Parathyroid adenoma (tissue), 2 donors: ENCODE measurements at regions not wholly inside any gene's neighbourhood (a gene's known extent, or its start where the extent isn't known, plus 50 kb on each side); places are given as distances from the start of the nearest gene placed in this dataset.

Experiments
- H2AFZ ChIP-seq: fragments of 300-600 bp; sonication (generic); one replicate; pipeline ENCODE4 v1.7.0; 2017; ENCODE audit warnings: antibody characterized with exemption, mild to moderate bottlenecking
- H3K27ac ChIP-seq: fragments of 300-600 bp; sonication (generic); one replicate; pipeline ENCODE4 v1.7.0; 2017
- H3K27me3 ChIP-seq: fragments of 300-600 bp; sonication (generic); one replicate; pipeline ENCODE4 v1.7.0; 2017; ENCODE audit warnings: low read length; ENCODE audit not compliant: control insufficient read depth, insufficient read depth
- H3K36me3 ChIP-seq: fragments of 300-600 bp; sonication (generic); one replicate; pipeline ENCODE4 v1.7.0; 2017; ENCODE audit warnings: low read length; ENCODE audit not compliant: control insufficient read depth, insufficient read depth
- H3K4me1 ChIP-seq: fragments of 300-600 bp; sonication (generic); one replicate; pipeline ENCODE4 v1.7.0; 2017; ENCODE audit warnings: control low read depth
- H3K4me2 ChIP-seq: fragments of 300-600 bp; sonication (generic); one replicate; pipeline ENCODE4 v1.7.0; 2017; ENCODE audit warnings: low read length
- H3K4me3 ChIP-seq: fragments of 300-600 bp; sonication (generic); one replicate; pipeline ENCODE4 v1.7.0; 2017; ENCODE audit warnings: low read depth, low read length
- H3K79me2 ChIP-seq: fragments of 300-600 bp; sonication (generic); one replicate; pipeline ENCODE4 v1.7.0; 2017; ENCODE audit warnings: control low read depth
- H3K9ac ChIP-seq: fragments of 300-600 bp; sonication (generic); one replicate; pipeline ENCODE4 v1.7.0; 2017; ENCODE audit warnings: mild to moderate bottlenecking
- H3K9me3 ChIP-seq: fragments of 300-600 bp; sonication (generic); one replicate; pipeline ENCODE4 v1.7.0; 2017; ENCODE audit warnings: low read length; ENCODE audit not compliant: control insufficient read depth
- TF ChIP-seq, protein P1 (sequence below): fragments of 300-600 bp; sonication (generic); IDR thresholded peaks from one replicate; pipeline ENCODE4 v1.7.0; 2017; ENCODE audit warnings: antibody characterized with exemption, mild to moderate bottlenecking
- donor health status: primary hyperparathyroidism.

DNA sequence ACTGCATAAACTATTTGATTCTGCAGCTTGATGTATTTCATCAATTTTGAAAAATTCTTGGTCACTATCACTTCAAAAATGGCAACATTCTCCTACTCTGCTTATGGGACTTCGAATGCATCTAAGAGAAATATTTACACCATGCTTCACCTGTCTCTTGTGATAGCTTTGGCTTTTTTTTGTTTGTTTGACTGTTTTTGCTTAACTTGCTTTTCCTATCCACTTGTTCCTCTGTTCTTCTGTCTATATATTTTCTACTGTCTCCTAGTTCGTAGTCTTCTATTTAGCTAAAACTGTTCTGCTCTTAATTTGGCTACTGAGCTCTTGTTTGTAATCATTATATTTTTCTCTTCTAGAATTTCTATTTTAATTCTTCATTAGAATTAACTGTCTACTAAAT is 94.4 kb downstream of the INHBA start:
- Histone ChIP-seq H3K27ac (no peak overlapping the region), H3K79me2 (no peaks in the 10 kb centered on the region), H2AFZ (no peak overlapping the region), H3K9me3 (no peaks in the 10 kb centered on the region), H3K4me1 (no peaks in the 10 kb centered on the region), H3K4me2 (no peak overlapping the region), H3K27me3 (no peaks in the 10 kb centered on the region), H3K36me3 (no peaks in the 10 kb centered on the region), H3K9ac (no peak overlapping the region), H3K4me3 (no peak overlapping the region)
- TF ChIP-seq, protein P1, sequence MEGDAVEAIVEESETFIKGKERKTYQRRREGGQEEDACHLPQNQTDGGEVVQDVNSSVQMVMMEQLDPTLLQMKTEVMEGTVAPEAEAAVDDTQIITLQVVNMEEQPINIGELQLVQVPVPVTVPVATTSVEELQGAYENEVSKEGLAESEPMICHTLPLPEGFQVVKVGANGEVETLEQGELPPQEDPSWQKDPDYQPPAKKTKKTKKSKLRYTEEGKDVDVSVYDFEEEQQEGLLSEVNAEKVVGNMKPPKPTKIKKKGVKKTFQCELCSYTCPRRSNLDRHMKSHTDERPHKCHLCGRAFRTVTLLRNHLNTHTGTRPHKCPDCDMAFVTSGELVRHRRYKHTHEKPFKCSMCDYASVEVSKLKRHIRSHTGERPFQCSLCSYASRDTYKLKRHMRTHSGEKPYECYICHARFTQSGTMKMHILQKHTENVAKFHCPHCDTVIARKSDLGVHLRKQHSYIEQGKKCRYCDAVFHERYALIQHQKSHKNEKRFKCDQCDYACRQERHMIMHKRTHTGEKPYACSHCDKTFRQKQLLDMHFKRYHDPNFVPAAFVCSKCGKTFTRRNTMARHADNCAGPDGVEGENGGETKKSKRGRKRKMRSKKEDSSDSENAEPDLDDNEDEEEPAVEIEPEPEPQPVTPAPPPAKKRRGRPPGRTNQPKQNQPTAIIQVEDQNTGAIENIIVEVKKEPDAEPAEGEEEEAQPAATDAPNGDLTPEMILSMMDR: no peak

GRCh38 chr7:41603985-41604384 is 98.9 kb downstream of the INHBA start:
- no peak overlapping the region for H2AFZ ChIP-seq
- no peak overlapping the region for H3K27ac ChIP-seq
- TF ChIP-seq, protein P1: no peak

GRCh38 chr7:41599760-41600159 is 103.1 kb downstream of the INHBA start:
- H3K79me2 ChIP-seq: no peaks in the 10 kb centered on the region
- H3K36me3 ChIP-seq: no peaks in the 10 kb centered on the region
- H3K9me3 ChIP-seq: no peaks in the 10 kb centered on the region
- no peaks in the 10 kb centered on the region for H3K4me1 ChIP-seq
- H3K4me2 ChIP-seq: no peak overlapping the region
- H3K27ac ChIP-seq: no peak overlapping the region
- no peaks in the 10 kb centered on the region for H3K27me3 ChIP-seq
- H2AFZ ChIP-seq: no peak overlapping the region
- H3K4me3 ChIP-seq: no peak overlapping the region
- TF ChIP-seq, protein P1: no peak
- no peak overlapping the region for H3K9ac ChIP-seq

More at GRCh38 chr7:41603985-41604384, 98.9 kb downstream of the INHBA start:
- no peaks in the 10 kb centered on the region for H3K4me1 ChIP-seq
- H3K79me2 ChIP-seq: no peaks in the 10 kb centered on the region
- no peak overlapping the region for H3K4me2 ChIP-seq
- no peaks in the 10 kb centered on the region for H3K9me3 ChIP-seq
- H3K4me3 ChIP-seq: no peak overlapping the region
- H3K27me3 ChIP-seq: no peaks in the 10 kb centered on the region
- H3K36me3 ChIP-seq: no peaks in the 10 kb centered on the region
- H3K9ac ChIP-seq: no peak overlapping the region

- no peak overlapping the region for H3K4me2 ChIP-seq
- no peaks in the 10 kb centered on the region for H3K4me1 ChIP-seq
- H3K79me2 ChIP-seq: no peaks in the 10 kb centered on the region
Measured at GRCh38 chr7:41592794-41593193, 110.1 kb downstream of the INHBA start.

DNA sequence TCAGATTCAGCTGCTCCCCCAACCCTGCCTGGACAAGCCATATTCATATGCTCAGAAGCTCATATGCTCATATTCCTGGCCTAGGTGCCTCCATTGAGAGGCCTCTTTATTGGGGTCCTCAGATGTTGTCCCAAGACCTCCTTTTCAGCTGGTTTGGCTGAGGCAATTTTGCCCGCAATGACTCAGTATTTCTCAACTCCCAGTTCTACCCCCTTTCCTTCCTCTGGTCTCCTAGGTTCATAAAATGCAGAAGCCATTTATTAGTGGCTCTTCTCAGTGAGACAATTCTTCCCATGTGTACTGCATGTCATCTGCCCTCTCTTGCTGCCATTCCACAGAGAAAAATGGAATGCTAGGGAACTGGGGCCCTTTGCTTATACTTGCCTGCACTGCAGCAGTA is 110.7 kb downstream of the INHBA start:
- Histone ChIP-seq H3K9ac (no peak overlapping the region), H3K9me3 (no peaks in the 10 kb centered on the region), H3K4me1 (no peaks in the 10 kb centered on the region), H2AFZ (no peak overlapping the region), H3K4me2 (no peak overlapping the region), H3K36me3 (no peaks in the 10 kb centered on the region), H3K27ac (no peak overlapping the region), H3K27me3 (no peaks in the 10 kb centered on the region), H3K79me2 (no peaks in the 10 kb centered on the region), H3K4me3 (no peak overlapping the region)
- TF ChIP-seq, protein P1: no peak

More at GRCh38 chr7:41592794-41593193, 110.1 kb downstream of the INHBA start:
- no peaks in the 10 kb centered on the region for H3K36me3 ChIP-seq
- no peak overlapping the region for H3K27ac ChIP-seq
- no peaks in the 10 kb centered on the region for H3K9me3 ChIP-seq
- no peak overlapping the region for H2AFZ ChIP-seq
- no peak overlapping the region for H3K9ac ChIP-seq
- H3K4me3 ChIP-seq: no peak overlapping the region
- no peaks in the 10 kb centered on the region for H3K27me3 ChIP-seq
- TF ChIP-seq, protein P1: no peak
